ENCODE measurements at regions not wholly inside any gene's neighbourhood (a gene's known extent, or its start where the extent isn't known, plus 50 kb on each side); places are given as distances from the start of the nearest gene placed in this dataset.
A peak's percentile ranks its signal among the peaks of the same experiment; 100 is the strongest.

- DNase-seq = no peak
Measured at GRCh38 chr12:30874455-30875321, 51.9 kb upstream of the TSPAN11 start.

- no peak for DNase-seq
Measured at GRCh38 chr12:30870491-30871265, 55.9 kb upstream of the TSPAN11 start.

GRCh38 chr12:30867415-30867814, 59.1 kb upstream of the TSPAN11 start:
- no peak for DNase-seq

GRCh38 chr12:30866256-30866655, 60.3 kb upstream of the TSPAN11 start:
- DNase-seq = no peak

GRCh38 chr12:30863839-30864238, 62.7 kb upstream of the TSPAN11 start:
- no peak for DNase-seq

GRCh38 chr12:30862486-30862885, 64.1 kb upstream of the TSPAN11 start:
- DNase-seq = no peak

- DNase-seq = no peak
Measured at GRCh38 chr12:30859226-30859625, 67.3 kb upstream of the TSPAN11 start.

- DNase-seq = no peak
Measured at GRCh38 chr12:30858471-30858870, 68.1 kb upstream of the TSPAN11 start.

- no peak for DNase-seq
Measured at GRCh38 chr12:30853561-30854133, 72.9 kb upstream of the TSPAN11 start.

- DNase-seq = peak; percentile 8
Measured at GRCh38 chr12:30850684-30851083, 75.9 kb upstream of the TSPAN11 start.

GRCh38 chr12:30847259-30847658, 79.3 kb upstream of the TSPAN11 start:
- peak; percentile 76 for DNase-seq

GRCh38 chr12:30846776-30847175, 79.8 kb upstream of the TSPAN11 start:
- DNase-seq = no peak

GRCh38 chr12:30845676-30846075, 80.9 kb upstream of the TSPAN11 start:
- no peak for DNase-seq

- no peak for DNase-seq
Measured at GRCh38 chr12:30843211-30843610, 83.3 kb upstream of the TSPAN11 start.

GRCh38 chr12:30840715-30841114, 85.8 kb upstream of the TSPAN11 start:
- no peak for DNase-seq

- DNase-seq = no peak
Measured at GRCh38 chr12:30839643-30840220, 85.0 kb upstream of the CAPRIN2 start.

- no peak for DNase-seq
Measured at GRCh38 chr12:30837595-30837994, 82.8 kb upstream of the CAPRIN2 start.

GRCh38 chr12:30836656-30837445, 82.1 kb upstream of the CAPRIN2 start:
- DNase-seq = no peak

- DNase-seq = no peak
Measured at GRCh38 chr12:30835216-30835615, 80.5 kb upstream of the CAPRIN2 start.

GRCh38 chr12:30830751-30831150, 76.0 kb upstream of the CAPRIN2 start:
- no peak for DNase-seq

GRCh38 chr12:30829876-30830275, 75.1 kb upstream of the CAPRIN2 start:
- DNase-seq = no peak

GRCh38 chr12:30828686-30829085, 73.9 kb upstream of the CAPRIN2 start:
- DNase-seq = no peak
